HEK293 (cell line): ENCODE measurements at regions not wholly inside any gene's neighbourhood (a gene's known extent, or its start where the extent isn't known, plus 50 kb on each side); places are given as distances from the start of the nearest gene placed in this dataset.

Experiments
- CTCF ChIA-PET: fragments of 350-600 bp; formaldehyde crosslinking; extraction: SDS; loops from one replicate; lab custom pipeline; 2021; ENCODE audit warnings: antibody characterized with exemption; lab: Yijun Ruan, JAX
- POLR2A ChIA-PET: fragments of 300-600 bp; formaldehyde crosslinking; extraction: SDS; loops from one replicate; lab custom pipeline; 2020; ENCODE audit warnings: antibody characterized with exemption, inconsistent platforms; lab: Yijun Ruan, JAX
- H3K27ac ChIP-seq: fragments of 200-500 bp; sonication (Bioruptor generic); 2 replicates; pipeline ENCODE4 v1.5.1; 2014; ENCODE audit warnings: low read depth, low read length, control low read depth, inconsistent platforms; ENCODE audit errors: extremely low read depth
- H3K36me3 ChIP-seq, 2 experiments: fragments of 200-500 bp in 1 of 2; sonication (Bioruptor generic) in 1 of 2; 1 replicate in 1 of 2; 2 replicates in 1 of 2; pipeline ENCODE4 v1.5.1; 2014 to 2017; ENCODE audit warnings: inconsistent platforms in 2 of 2, low read length in 2 of 2; ENCODE audit not compliant: control insufficient read depth in 2 of 2, insufficient read depth in 1 of 2
- H3K4me1 ChIP-seq: fragments of 200-500 bp; sonication (Bioruptor generic); 2 replicates; pipeline ENCODE4 v1.5.1; 2014; ENCODE audit warnings: mild to moderate bottlenecking, low read length, inconsistent platforms; ENCODE audit not compliant: control insufficient read depth, insufficient read depth
- H3K4me3 ChIP-seq: 2 replicates; pipeline ENCODE4 v1.5.1; 2011; ENCODE audit warnings: low read depth, mild to moderate bottlenecking, control low read depth, low read length, moderate library complexity
- H3K9me3 ChIP-seq: fragments of 200-500 bp; sonication (Bioruptor generic); 2 replicates; pipeline ENCODE4 v1.5.1; 2014; ENCODE audit warnings: low read depth, low read length, inconsistent platforms; ENCODE audit not compliant: control insufficient read depth, insufficient read depth
- HOXA7 ChIP-seq: sonication (generic); formaldehyde crosslinking; IDR thresholded peaks from 2 replicates; pipeline ENCODE4 v1.8.1; 2022; ENCODE audit warnings: missing genetic modification reagents, borderline replicate concordance
- KLF16 ChIP-seq: fragments of 450-650 bp; formaldehyde crosslinking; IDR thresholded peaks from 2 replicates; pipeline ENCODE4 v1.5.1; 2017; ENCODE audit warnings: missing biosample characterization, missing genetic modification characterization
- KLF8 ChIP-seq: fragments of 450-650 bp; formaldehyde crosslinking; IDR thresholded peaks from 2 replicates; pipeline ENCODE4 v1.5.1; 2016; ENCODE audit warnings: missing biosample characterization, missing genetic modification characterization
- SCRT2 ChIP-seq: fragments of 450-650 bp; formaldehyde crosslinking; IDR thresholded peaks from 2 replicates; pipeline ENCODE4 v1.5.1; 2016; ENCODE audit warnings: missing biosample characterization, missing genetic modification characterization
- TCF7L2 ChIP-seq: IDR thresholded peaks from 2 replicates; pipeline ENCODE4 v1.6.1; 2011; ENCODE audit warnings: low read depth, mild to moderate bottlenecking, inconsistent platforms, low read length, moderate library complexity, borderline replicate concordance
- YY2 ChIP-seq: fragments of 450-650 bp; formaldehyde crosslinking; IDR thresholded peaks from 2 replicates; pipeline ENCODE4 v1.5.1; 2016; ENCODE audit warnings: missing biosample characterization, missing genetic modification characterization
- ZIC2 ChIP-seq: fragments of 450-650 bp; formaldehyde crosslinking; IDR thresholded peaks from 2 replicates; pipeline ENCODE4 v1.5.1; 2016; ENCODE audit warnings: missing biosample characterization, missing genetic modification characterization
- ZNF169 ChIP-seq: fragments of 450-650 bp; formaldehyde crosslinking; IDR thresholded peaks from 2 replicates; pipeline ENCODE4 v1.5.1; 2016; ENCODE audit warnings: missing biosample characterization, missing genetic modification characterization
- ZNF292 ChIP-seq: fragments of 450-650 bp; formaldehyde crosslinking; IDR thresholded peaks from 2 replicates; pipeline ENCODE4 v1.5.1; 2016; ENCODE audit warnings: low read depth, missing biosample characterization, missing genetic modification characterization, borderline replicate concordance
- ZNF404 ChIP-seq: fragments of 450-650 bp; formaldehyde crosslinking; IDR thresholded peaks from 2 replicates; pipeline ENCODE4 v1.5.1; 2017; ENCODE audit warnings: missing biosample characterization, missing genetic modification characterization
- ZNF473 ChIP-seq: fragments of 450-650 bp; formaldehyde crosslinking; IDR thresholded peaks from 2 replicates; pipeline ENCODE4 v1.5.1; 2017; ENCODE audit warnings: missing biosample characterization, missing genetic modification characterization
- ZNF48 ChIP-seq: fragments of 450-650 bp; formaldehyde crosslinking; IDR thresholded peaks from 2 replicates; pipeline ENCODE4 v1.5.1; 2016; ENCODE audit warnings: missing biosample characterization, missing genetic modification characterization
- ZNF571 ChIP-seq: fragments of 450-650 bp; formaldehyde crosslinking; IDR thresholded peaks from 2 replicates; pipeline ENCODE4 v1.5.0; 2017; ENCODE audit warnings: missing biosample characterization, missing genetic modification characterization
- ZNF596 ChIP-seq: fragments of 450-650 bp; IDR thresholded peaks from 2 replicates; pipeline ENCODE4 v1.5.0; 2018; ENCODE audit warnings: missing biosample characterization, mild to moderate bottlenecking, missing genetic modification characterization, moderate library complexity
- ZNF654 ChIP-seq: fragments of 450-650 bp; formaldehyde crosslinking; IDR thresholded peaks from 2 replicates; pipeline ENCODE4 v1.5.1; 2016; ENCODE audit warnings: low read depth, missing biosample characterization, missing genetic modification characterization
- ZNF660 ChIP-seq: fragments of 450-650 bp; IDR thresholded peaks from 2 replicates; pipeline ENCODE4 v1.5.1; 2018; ENCODE audit warnings: missing biosample characterization, mild to moderate bottlenecking, missing genetic modification characterization
- ZNF701 ChIP-seq: fragments of 450-650 bp; formaldehyde crosslinking; IDR thresholded peaks from 2 replicates; pipeline ENCODE4 v1.5.1; 2016; ENCODE audit warnings: missing biosample characterization, missing genetic modification characterization
- ZNF837 ChIP-seq: fragments of 450-650 bp; formaldehyde crosslinking; IDR thresholded peaks from 2 replicates; pipeline ENCODE4 v1.5.1; 2016; ENCODE audit warnings: missing biosample characterization, missing genetic modification characterization
- ZSCAN23 ChIP-seq: fragments of 450-650 bp; formaldehyde crosslinking; IDR thresholded peaks from 2 replicates; pipeline ENCODE4 v1.5.1; 2016; ENCODE audit warnings: missing biosample characterization, missing genetic modification characterization
- TF ChIP-seq, protein P1 (sequence below): fragments of 450-650 bp; IDR thresholded peaks from 2 replicates; pipeline ENCODE4 v1.5.1; 2018; ENCODE audit warnings: missing biosample characterization, mild to moderate bottlenecking, missing genetic modification characterization
- TF ChIP-seq, protein P2 (sequence below): fragments of 450-650 bp; formaldehyde crosslinking; IDR thresholded peaks from 2 replicates; pipeline ENCODE4 v1.5.1; 2017; ENCODE audit warnings: missing biosample characterization, missing genetic modification characterization
- TF ChIP-seq, protein P3 (sequence below): fragments of 450-650 bp; formaldehyde crosslinking; IDR thresholded peaks from 2 replicates; pipeline ENCODE4 v1.5.1; 2017; ENCODE audit warnings: missing biosample characterization, missing genetic modification characterization

DNA sequence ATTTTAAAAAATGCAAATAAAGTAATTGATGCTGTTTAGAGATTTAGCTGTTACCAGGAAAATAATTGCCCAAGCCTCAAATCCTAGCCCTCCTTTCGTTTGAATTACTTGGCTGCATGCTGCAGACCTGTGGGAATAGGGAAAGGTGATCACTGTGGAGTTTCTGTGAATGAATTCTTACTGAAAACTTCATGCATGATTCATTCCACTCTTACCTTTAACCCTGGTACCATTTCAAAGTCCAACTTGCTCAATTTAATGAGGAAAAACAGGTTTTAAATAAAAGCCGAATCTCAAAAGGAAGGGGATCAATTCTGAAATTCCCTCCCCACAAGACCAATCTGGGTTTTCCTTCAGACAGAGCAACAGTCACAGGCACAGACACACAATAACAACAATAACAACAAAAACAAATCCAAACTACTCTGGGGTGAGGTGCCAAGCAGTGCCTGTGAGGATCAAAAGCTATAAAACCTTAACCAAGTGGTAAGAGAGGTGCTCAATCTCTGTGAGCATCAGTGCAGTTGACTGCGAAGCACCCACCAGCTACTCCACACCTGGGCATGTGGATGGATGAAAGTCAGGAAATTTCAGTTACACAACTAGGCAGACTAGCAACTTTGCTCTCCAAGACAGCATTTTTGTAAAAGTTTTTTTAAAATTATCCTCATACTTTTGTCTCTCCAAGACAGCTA, 200.8 kb downstream of the CNTN3 start (continued):
- TF ChIP-seq KLF8 (no peak), ZIC2 (tag by site-specific recombination) (no peak), KLF16 (no peak), ZNF837 (tag by site-specific recombination) (no peak), ZNF660 (tag by site-specific recombination) (no peak)

DNA sequence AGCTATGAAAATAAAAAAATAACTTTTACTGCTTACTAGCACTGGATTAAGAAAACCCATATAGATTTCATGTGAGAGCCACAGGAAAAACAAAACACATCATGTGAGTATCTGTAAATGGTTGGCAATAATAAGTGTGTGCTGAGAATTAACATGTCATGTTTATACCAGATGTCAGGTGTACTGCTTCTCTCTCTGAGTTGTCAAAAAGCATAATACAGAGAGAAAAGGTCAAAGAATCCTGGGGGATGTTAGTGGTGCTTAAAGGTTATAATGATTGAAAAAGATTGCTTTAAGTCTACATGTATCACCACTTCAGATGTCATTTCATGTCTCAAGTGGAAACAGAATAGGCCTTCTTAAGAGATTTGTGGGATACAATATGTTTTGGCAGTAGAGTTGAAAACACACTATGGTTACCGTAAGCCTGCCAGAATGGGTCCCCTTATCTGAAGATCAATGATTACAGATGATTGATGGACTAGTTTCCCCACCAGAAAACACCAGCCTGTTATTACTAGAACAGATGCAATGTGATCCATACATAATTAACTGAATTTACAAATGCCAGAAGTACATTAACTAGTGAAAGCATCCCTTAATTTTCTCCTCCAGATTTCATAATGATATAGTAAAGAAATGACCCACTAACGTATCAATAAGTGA, 204.1 kb downstream of the CNTN3 start:
- Histone ChIP-seq H3K4me3 (no peak overlapping the region), H3K4me1 (no peaks in the 10 kb centered on the region), H3K36me3 (no peaks in the 10 kb centered on the region), H3K9me3 (no peaks in the 10 kb centered on the region), H3K27ac (no peak overlapping the region)
- ChIA-PET POLR2A (no interaction called here), CTCF (no interaction called here)
- no peak for TF ChIP-seq ZNF292
- TF ChIP-seq, all 188 proteins: peak for 0

DNA sequence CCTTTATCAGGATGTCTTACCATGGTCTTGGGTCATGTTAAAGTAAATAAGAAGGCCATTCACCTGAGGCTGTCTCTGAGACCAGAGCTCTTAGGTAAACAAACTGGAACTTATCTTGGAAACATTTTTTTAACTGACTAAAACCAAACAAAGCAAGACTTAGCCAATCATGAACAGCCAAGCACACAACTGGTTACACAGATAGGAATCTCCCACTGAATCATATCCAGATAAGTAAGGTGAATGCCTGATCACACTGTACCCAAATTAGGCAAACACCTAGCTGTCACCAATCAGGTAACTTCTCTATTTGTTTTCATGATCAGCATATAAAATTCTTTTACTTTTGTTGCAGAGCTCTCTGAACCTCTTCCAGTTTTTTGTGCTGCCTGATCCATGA, 205.4 kb downstream of the CNTN3 start:
- TF ChIP-seq, protein P1, sequence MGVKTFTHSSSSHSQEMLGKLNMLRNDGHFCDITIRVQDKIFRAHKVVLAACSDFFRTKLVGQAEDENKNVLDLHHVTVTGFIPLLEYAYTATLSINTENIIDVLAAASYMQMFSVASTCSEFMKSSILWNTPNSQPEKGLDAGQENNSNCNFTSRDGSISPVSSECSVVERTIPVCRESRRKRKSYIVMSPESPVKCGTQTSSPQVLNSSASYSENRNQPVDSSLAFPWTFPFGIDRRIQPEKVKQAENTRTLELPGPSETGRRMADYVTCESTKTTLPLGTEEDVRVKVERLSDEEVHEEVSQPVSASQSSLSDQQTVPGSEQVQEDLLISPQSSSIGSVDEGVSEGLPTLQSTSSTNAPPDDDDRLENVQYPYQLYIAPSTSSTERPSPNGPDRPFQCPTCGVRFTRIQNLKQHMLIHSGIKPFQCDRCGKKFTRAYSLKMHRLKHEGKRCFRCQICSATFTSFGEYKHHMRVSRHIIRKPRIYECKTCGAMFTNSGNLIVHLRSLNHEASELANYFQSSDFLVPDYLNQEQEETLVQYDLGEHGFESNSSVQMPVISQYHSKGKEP (tag by site-specific recombination) = no peak
- TF ChIP-seq ZNF571 (tag by site-specific recombination) (no peak), HOXA7 (CRISPR knock-in tag) (no peak), ZNF654 (tag by site-specific recombination) (no peak), ZNF596 (tag by site-specific recombination) (no peak), ZNF701 (tag by site-specific recombination) (no peak), ZSCAN23 (tag by site-specific recombination) (no peak), ZNF404 (tag by site-specific recombination) (no peak), YY2 (no peak), TCF7L2 (no peak), ZNF48 (no peak), ZNF169 (tag by site-specific recombination) (no peak), SCRT2 (tag by site-specific recombination) (no peak), ZNF473 (tag by site-specific recombination) (no peak)
- TF ChIP-seq, protein P2, sequence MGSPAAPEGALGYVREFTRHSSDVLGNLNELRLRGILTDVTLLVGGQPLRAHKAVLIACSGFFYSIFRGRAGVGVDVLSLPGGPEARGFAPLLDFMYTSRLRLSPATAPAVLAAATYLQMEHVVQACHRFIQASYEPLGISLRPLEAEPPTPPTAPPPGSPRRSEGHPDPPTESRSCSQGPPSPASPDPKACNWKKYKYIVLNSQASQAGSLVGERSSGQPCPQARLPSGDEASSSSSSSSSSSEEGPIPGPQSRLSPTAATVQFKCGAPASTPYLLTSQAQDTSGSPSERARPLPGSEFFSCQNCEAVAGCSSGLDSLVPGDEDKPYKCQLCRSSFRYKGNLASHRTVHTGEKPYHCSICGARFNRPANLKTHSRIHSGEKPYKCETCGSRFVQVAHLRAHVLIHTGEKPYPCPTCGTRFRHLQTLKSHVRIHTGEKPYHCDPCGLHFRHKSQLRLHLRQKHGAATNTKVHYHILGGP (tag by site-specific recombination) = no peak
- TF ChIP-seq, protein P3, sequence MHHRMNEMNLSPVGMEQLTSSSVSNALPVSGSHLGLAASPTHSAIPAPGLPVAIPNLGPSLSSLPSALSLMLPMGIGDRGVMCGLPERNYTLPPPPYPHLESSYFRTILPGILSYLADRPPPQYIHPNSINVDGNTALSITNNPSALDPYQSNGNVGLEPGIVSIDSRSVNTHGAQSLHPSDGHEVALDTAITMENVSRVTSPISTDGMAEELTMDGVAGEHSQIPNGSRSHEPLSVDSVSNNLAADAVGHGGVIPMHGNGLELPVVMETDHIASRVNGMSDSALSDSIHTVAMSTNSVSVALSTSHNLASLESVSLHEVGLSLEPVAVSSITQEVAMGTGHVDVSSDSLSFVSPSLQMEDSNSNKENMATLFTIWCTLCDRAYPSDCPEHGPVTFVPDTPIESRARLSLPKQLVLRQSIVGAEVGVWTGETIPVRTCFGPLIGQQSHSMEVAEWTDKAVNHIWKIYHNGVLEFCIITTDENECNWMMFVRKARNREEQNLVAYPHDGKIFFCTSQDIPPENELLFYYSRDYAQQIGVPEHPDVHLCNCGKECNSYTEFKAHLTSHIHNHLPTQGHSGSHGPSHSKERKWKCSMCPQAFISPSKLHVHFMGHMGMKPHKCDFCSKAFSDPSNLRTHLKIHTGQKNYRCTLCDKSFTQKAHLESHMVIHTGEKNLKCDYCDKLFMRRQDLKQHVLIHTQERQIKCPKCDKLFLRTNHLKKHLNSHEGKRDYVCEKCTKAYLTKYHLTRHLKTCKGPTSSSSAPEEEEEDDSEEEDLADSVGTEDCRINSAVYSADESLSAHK = no peak
- Histone ChIP-seq H3K27ac (no peak overlapping the region), H3K9me3 (no peaks in the 10 kb centered on the region), H3K4me1 (no peaks in the 10 kb centered on the region), H3K4me3 (no peak overlapping the region), H3K36me3 (no peaks in the 10 kb centered on the region)
- CTCF ChIA-PET = no interaction called here
- POLR2A ChIA-PET = no interaction called here
